NT2/D1 (cell line): ENCODE measurements at regions not wholly inside any gene's neighbourhood (a gene's known extent, or its start where the extent isn't known, plus 50 kb on each side); places are given as distances from the start of the nearest gene placed in this dataset.

Experiments
- DNase-seq: peaks from one replicate; pipeline ENCODE4 v3.0.0-alpha.2; 2011; ENCODE audit warnings: low read depth, low spot score
- H3K27me3 ChIP-seq: 2 replicates; pipeline ENCODE4 v1.6.0; 2011; ENCODE audit warnings: mild to moderate bottlenecking; ENCODE audit not compliant: insufficient read length, insufficient read depth
- H3K36me3 ChIP-seq: 2 replicates; pipeline ENCODE4 v1.6.1; 2011; ENCODE audit warnings: mild to moderate bottlenecking, low read length, mixed read lengths; ENCODE audit not compliant: insufficient read depth, insufficient read length
- H3K4me1 ChIP-seq: 2 replicates; pipeline ENCODE4 v1.5.1; 2011; ENCODE audit not compliant: insufficient read depth, insufficient read length
- H3K4me3 ChIP-seq: 2 replicates; pipeline ENCODE4 v1.5.1; 2011; ENCODE audit warnings: low read depth; ENCODE audit not compliant: insufficient read length
- H3K9ac ChIP-seq: 2 replicates; pipeline ENCODE4 v1.6.0; 2011; ENCODE audit warnings: low read depth; ENCODE audit not compliant: insufficient read length
- H3K9me3 ChIP-seq: 2 replicates; pipeline ENCODE4 v1.5.1; 2011; ENCODE audit warnings: mild to moderate bottlenecking, low read length; ENCODE audit not compliant: insufficient read depth
- SUZ12 ChIP-seq: IDR thresholded peaks from 2 replicates; pipeline ENCODE4 v1.6.1; 2011; ENCODE audit not compliant: insufficient read length, insufficient read depth; ENCODE audit errors: extremely low read depth
- YY1 ChIP-seq: IDR thresholded peaks from 2 replicates; pipeline ENCODE4 v1.6.1; 2011; ENCODE audit not compliant: insufficient read length, insufficient read depth
- ZNF274 ChIP-seq: IDR thresholded peaks from 2 replicates; pipeline ENCODE4 v1.6.1; 2011; ENCODE audit warnings: mild to moderate bottlenecking, low read depth, low read length

DNA sequence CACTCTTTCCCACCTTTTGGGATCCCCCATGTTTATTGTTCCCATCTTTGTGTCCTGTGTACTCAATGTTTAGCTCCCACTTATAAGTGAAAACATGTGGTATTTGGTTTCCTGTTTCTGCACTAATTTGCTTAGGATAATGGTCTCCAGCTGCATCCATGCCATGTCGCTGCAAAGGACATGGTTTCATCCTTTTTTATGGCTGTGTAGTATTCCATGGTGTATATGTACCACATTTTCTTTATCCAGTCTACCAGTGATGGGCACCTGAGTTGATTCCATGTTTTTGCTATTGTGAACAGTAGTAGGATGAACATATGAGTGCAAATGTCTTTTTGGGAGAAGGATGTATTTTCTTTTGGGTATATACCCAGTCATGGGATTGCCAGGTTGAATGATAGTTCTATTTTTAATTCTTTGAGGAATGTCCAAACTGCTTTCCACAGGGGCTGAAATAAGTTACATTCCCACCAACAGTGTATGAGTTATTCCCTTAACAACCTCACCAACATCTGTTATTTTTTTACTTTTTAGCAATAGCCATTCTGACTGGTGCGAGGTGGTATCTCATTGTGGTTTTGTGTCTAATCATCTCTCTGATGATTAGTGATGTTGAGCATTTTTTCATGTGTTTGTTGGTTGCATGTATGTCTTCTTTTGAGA, 55.7 kb upstream of the MEDAG start:
- peaks cover 3% of the 10 kb centered on the region; the same call in 1 of the 2 replicates for H3K9me3 ChIP-seq
- H3K4me1 ChIP-seq, result no peaks in the 10 kb centered on the region
- H3K36me3 ChIP-seq, result no peaks in the 10 kb centered on the region
- no peak overlapping the region for H3K9ac ChIP-seq
- TF ChIP-seq SUZ12, result no peak
- TF ChIP-seq ZNF274, result no peak
- TF ChIP-seq YY1, result no peak
- no peak for DNase-seq
- H3K27me3 ChIP-seq, result no peaks in the 10 kb centered on the region
- no peak overlapping the region for H3K4me3 ChIP-seq

DNA sequence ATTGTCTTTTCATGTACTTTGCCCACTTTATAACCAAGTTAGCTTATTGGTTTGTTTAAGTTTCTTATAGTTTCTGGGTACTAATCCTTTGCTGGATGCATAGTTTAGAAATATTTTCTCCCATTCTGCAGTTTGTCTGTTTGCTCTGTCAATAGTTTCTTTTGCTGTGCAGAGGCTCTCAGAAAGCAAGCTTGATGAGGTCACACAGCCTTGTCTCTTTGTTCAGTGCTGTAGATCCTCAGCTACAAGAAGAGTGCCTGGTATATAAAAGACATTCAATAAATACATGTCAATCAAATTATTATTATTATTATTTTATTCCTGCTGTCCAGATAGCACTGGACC, 55.2 kb upstream of the MEDAG start:
- DNase-seq, result no peak
- H3K9ac ChIP-seq, result no peak overlapping the region
- H3K4me3 ChIP-seq, result no peak overlapping the region
- no peak for TF ChIP-seq SUZ12
- no peak for TF ChIP-seq ZNF274
- TF ChIP-seq YY1, result no peak
- H3K4me1 ChIP-seq, result no peaks in the 10 kb centered on the region
- H3K9me3 ChIP-seq, result peaks cover 3% of the 10 kb centered on the region; the same call in 1 of the 2 replicates
- H3K36me3 ChIP-seq, result no peaks in the 10 kb centered on the region
- no peaks in the 10 kb centered on the region for H3K27me3 ChIP-seq

DNA sequence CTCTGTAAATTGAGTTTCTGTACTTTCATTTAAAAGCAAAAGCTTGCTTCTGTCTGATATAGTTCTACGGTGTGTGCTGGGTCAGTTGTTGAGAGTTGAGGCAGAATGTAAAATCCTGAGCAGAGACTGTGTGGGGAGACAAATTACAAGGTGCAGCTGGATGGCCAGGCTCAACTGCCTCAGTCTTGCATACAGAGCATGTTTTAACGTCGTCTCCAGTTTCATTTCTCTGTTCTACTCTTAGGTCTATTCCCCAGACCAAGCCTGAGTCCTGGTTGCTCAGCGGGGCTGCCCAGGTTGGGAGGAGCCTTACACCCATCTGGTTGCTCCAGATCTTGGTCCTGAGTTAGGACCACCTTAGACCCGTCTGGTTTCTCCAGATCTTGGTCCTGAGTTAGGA, 54.4 kb upstream of the MEDAG start:
- H3K36me3 ChIP-seq, result no peaks in the 10 kb centered on the region
- no peaks in the 10 kb centered on the region for H3K27me3 ChIP-seq
- H3K4me1 ChIP-seq, result no peaks in the 10 kb centered on the region
- H3K9ac ChIP-seq, result no peak overlapping the region
- TF ChIP-seq YY1, result no peak
- TF ChIP-seq ZNF274, result no peak
- no peak for TF ChIP-seq SUZ12
- H3K9me3 ChIP-seq, result peaks cover 3% of the 10 kb centered on the region; the same call in 1 of the 2 replicates
- H3K4me3 ChIP-seq, result no peak overlapping the region
- DNase-seq, result no peak

DNA sequence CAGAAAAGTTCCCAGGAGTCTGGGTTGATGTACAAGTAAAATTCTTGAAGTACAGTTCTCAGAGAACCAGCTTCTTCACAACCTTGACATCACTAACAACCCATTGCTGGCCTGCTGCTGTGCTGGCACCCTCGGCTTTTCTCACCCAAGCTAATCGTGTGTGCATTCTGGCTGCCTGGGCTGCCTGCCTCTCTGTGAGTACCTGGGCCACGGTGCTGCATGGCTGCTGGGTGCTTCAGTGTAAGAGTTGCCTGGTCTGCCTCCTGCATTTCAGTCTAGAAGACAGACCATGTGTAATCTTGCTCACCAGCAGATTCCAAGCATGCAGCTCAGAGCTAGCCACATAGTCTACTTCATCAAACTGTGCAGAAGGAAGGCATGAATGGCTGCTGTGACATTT, 50.5 kb upstream of the MEDAG start:
- no peak for TF ChIP-seq YY1
- TF ChIP-seq ZNF274, result no peak
- no peak for TF ChIP-seq SUZ12
- Histone ChIP-seq H3K27me3 (no peaks in the 10 kb centered on the region), H3K4me1 (no peaks in the 10 kb centered on the region), H3K4me3 (no peak overlapping the region), H3K36me3 (no peaks in the 10 kb centered on the region), H3K9ac (no peak overlapping the region), H3K9me3 (peaks cover 7% of the 10 kb centered on the region; the same call in 1 of the 2 replicates)
- no peak for DNase-seq

DNA sequence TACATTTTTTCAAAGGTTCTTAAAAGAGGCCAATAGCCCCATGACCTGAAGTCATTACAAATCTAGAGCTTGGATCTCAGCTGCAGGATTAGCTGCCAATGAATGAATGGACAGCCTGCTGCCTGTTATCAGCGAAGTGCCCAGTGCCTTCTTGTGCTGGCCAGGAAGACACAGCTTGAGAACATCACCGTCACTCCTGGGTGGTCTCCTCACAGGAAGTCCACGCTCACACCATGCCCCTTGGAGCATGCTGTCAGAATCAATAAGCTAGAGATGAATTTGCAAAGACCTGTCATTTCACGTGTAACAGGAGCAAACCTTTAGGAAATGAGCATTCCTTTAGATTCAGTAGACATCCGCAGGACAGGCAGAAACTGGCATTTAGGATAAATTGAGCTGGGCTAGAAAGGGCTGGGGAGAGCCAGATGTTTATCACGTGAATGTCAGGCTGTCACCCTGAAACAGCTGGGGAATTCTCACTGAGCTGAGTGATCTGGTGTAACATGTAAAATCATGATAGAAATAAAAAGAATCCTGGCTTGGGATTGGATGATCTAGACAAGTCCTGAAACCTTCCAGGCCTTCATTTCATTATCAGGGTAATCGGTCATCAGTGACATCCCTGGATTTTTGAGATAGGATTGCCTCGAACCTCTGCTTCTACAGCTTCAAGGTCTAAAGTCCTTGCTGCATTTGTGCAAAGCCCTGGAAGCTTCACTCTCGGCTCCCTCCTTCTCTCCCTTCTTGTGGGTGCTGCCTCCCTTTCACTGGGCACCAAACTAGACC, 49.9 kb upstream of the MEDAG start:
- H3K9ac ChIP-seq, result no peak overlapping the region
- no peak overlapping the region for H3K4me3 ChIP-seq
- no peaks in the 10 kb centered on the region for H3K4me1 ChIP-seq
- peaks cover 7% of the 10 kb centered on the region; the same call in 1 of the 2 replicates for H3K9me3 ChIP-seq
- TF ChIP-seq ZNF274, result no peak
- no peak for TF ChIP-seq SUZ12
- TF ChIP-seq YY1, result no peak
- H3K36me3 ChIP-seq, result no peaks in the 10 kb centered on the region
- no peak for DNase-seq
- no peaks in the 10 kb centered on the region for H3K27me3 ChIP-seq
